ENCODE measurements at regions not wholly inside any gene's neighbourhood (a gene's known extent, or its start where the extent isn't known, plus 50 kb on each side); places are given as distances from the start of the nearest gene placed in this dataset.

GRCh38 chr7:12080006-12080405 is 131.1 kb upstream of the TMEM106B start:
- DNase-seq (ENCODE audit: low read depth): no peak

- no peak for DNase-seq (ENCODE audit: low read depth)
Observed at GRCh38 chr7:12085516-12085915, 125.6 kb upstream of the TMEM106B start.

- DNase-seq (ENCODE audit: low read depth): no peak
Observed at GRCh38 chr7:12089951-12090756, 120.9 kb upstream of the TMEM106B start.

- no peak for DNase-seq (ENCODE audit: low read depth)
Observed at GRCh38 chr7:12090757-12091221, 120.3 kb upstream of the TMEM106B start.

- DNase-seq (ENCODE audit: low read depth): no peak
Observed at GRCh38 chr7:12091231-12091630, 119.9 kb upstream of the TMEM106B start.

GRCh38 chr7:12092499-12093130 is 118.5 kb upstream of the TMEM106B start:
- no peak for DNase-seq (ENCODE audit: low read depth)

GRCh38 chr7:12093365-12093764 is 117.7 kb upstream of the TMEM106B start:
- DNase-seq (ENCODE audit: low read depth): no peak

GRCh38 chr7:12094365-12094921 is 116.7 kb upstream of the TMEM106B start:
- DNase-seq (ENCODE audit: low read depth): no peak

GRCh38 chr7:12102126-12102525 is 109.0 kb upstream of the TMEM106B start:
- DNase-seq (ENCODE audit: low read depth): no peak

- no peak for DNase-seq (ENCODE audit: low read depth)
Observed at GRCh38 chr7:12102527-12102926, 108.6 kb upstream of the TMEM106B start.

- DNase-seq (ENCODE audit: low read depth): no peak
Observed at GRCh38 chr7:12103948-12104347, 107.1 kb upstream of the TMEM106B start.

- no peak for DNase-seq (ENCODE audit: low read depth)
Observed at GRCh38 chr7:12107381-12107780, 103.7 kb upstream of the TMEM106B start.

- DNase-seq (ENCODE audit: low read depth): no peak
Observed at GRCh38 chr7:12107841-12108254, 103.2 kb upstream of the TMEM106B start.

- DNase-seq (ENCODE audit: low read depth): no peak
Observed at GRCh38 chr7:12110425-12110824, 100.7 kb upstream of the TMEM106B start.

- no peak for DNase-seq (ENCODE audit: low read depth)
Observed at GRCh38 chr7:12111422-12112405, 99.4 kb upstream of the TMEM106B start.

GRCh38 chr7:12117170-12117569 is 93.9 kb upstream of the TMEM106B start:
- DNase-seq (ENCODE audit: low read depth): no peak

GRCh38 chr7:12119620-12120303 is 91.3 kb upstream of the TMEM106B start:
- no peak for DNase-seq (ENCODE audit: low read depth)

- no peak for DNase-seq (ENCODE audit: low read depth)
Observed at GRCh38 chr7:12120632-12121031, 90.5 kb upstream of the TMEM106B start.

- no peak for DNase-seq (ENCODE audit: low read depth)
Observed at GRCh38 chr7:12123172-12123571, 87.9 kb upstream of the TMEM106B start.

GRCh38 chr7:12124028-12124427 is 87.1 kb upstream of the TMEM106B start:
- DNase-seq (ENCODE audit: low read depth): no peak

- no peak for DNase-seq (ENCODE audit: low read depth)
Observed at GRCh38 chr7:12127455-12127854, 83.6 kb upstream of the TMEM106B start.
